SU-DHL-6 (cell line): ENCODE measurements at regions not wholly inside any gene's neighbourhood (a gene's known extent, or its start where the extent isn't known, plus 50 kb on each side); places are given as distances from the start of the nearest gene placed in this dataset.

Source experiments
- EZH2phosphoT487 ChIP-seq: fragments of 200-600 bp; sonication (generic), shearing (Covaris generic); conservative IDR thresholded peaks from 2 replicates; pipeline ENCODE4 v1.6.1; 2018; ENCODE audit warnings: mild to moderate bottlenecking, antibody characterized with exemption, low read length, moderate library complexity, mixed read lengths
- TF ChIP-seq, protein P1 (sequence below): fragments of 200-600 bp; sonication (generic); IDR thresholded peaks from one replicate; pipeline ENCODE4 v1.5.1; 2017; ENCODE audit warnings: antibody characterized with exemption, mild to moderate bottlenecking, low read length, moderate library complexity; ENCODE audit not compliant: insufficient read depth, poor library complexity, severe bottlenecking

DNA sequence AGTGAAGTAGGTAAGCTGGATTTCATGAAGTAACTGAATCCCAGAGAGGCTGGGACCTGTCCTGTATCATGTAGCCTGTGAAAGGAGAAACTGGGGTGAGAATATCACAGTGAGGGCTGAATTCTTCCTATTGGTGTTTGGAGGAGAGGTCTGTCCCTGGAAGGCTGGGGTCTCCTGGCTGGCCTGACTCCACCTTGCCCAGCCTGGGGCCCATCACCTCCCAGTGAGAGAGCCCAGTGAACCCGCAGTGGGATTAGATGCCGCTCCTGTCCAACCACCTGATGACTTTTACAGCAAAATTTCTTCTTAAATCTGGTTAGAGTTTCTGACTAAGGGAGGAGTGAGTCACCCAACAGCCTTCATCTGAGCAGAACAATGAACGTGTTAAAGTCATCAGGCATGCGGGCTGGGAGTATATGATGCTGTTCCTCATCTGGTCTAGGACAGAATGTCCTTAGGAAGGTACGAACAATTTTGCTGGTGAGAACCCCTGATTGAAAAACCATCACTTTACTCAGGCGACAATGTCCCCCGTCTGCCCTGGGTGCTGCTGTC is 152.9 kb downstream of the LPIN1 start:
- TF ChIP-seq, protein P1, sequence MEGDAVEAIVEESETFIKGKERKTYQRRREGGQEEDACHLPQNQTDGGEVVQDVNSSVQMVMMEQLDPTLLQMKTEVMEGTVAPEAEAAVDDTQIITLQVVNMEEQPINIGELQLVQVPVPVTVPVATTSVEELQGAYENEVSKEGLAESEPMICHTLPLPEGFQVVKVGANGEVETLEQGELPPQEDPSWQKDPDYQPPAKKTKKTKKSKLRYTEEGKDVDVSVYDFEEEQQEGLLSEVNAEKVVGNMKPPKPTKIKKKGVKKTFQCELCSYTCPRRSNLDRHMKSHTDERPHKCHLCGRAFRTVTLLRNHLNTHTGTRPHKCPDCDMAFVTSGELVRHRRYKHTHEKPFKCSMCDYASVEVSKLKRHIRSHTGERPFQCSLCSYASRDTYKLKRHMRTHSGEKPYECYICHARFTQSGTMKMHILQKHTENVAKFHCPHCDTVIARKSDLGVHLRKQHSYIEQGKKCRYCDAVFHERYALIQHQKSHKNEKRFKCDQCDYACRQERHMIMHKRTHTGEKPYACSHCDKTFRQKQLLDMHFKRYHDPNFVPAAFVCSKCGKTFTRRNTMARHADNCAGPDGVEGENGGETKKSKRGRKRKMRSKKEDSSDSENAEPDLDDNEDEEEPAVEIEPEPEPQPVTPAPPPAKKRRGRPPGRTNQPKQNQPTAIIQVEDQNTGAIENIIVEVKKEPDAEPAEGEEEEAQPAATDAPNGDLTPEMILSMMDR: no peak
- no peak for TF ChIP-seq EZH2phosphoT487
